ENCODE measurements at regions not wholly inside any gene's neighbourhood (a gene's known extent, or its start where the extent isn't known, plus 50 kb on each side); places are given as distances from the start of the nearest gene placed in this dataset.
A peak's percentile ranks its signal among the peaks of the same experiment; 100 is the strongest.

DNA sequence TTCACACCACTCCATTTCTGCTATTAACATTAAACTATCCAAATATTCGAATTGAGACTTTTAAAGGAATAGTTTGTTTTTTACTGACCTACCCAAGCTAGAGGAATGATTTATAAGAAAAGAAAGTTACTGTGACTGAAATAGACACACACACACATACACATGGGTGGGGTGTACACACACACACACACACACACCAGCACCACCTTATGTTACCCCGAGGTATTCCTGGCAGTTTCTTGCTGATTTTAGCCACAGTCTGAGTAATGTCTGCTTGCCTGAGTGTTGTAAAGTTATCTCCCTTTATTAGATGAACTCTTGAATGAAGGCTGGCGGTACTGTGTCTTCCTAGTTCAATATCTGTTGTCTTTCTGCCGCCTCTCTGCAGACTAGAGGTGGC is 91.3 kb upstream of the PRKG1 start:
- no peak overlapping the region for H3K4me3 ChIP-seq (ENCODE audit: low read depth, low read length)
- CTCF ChIA-PET, result no interaction called here
- TF ChIP-seq, protein P1, sequence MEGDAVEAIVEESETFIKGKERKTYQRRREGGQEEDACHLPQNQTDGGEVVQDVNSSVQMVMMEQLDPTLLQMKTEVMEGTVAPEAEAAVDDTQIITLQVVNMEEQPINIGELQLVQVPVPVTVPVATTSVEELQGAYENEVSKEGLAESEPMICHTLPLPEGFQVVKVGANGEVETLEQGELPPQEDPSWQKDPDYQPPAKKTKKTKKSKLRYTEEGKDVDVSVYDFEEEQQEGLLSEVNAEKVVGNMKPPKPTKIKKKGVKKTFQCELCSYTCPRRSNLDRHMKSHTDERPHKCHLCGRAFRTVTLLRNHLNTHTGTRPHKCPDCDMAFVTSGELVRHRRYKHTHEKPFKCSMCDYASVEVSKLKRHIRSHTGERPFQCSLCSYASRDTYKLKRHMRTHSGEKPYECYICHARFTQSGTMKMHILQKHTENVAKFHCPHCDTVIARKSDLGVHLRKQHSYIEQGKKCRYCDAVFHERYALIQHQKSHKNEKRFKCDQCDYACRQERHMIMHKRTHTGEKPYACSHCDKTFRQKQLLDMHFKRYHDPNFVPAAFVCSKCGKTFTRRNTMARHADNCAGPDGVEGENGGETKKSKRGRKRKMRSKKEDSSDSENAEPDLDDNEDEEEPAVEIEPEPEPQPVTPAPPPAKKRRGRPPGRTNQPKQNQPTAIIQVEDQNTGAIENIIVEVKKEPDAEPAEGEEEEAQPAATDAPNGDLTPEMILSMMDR (IDR thresholded peaks at IDR 0.05; ENCODE audit: insufficient read depth, low read length, missing control alignments), result no peak
- DNase-seq (ENCODE audit: low read depth, low spot score), result no peak
- POLR2A ChIA-PET, result no interaction called here

DNA sequence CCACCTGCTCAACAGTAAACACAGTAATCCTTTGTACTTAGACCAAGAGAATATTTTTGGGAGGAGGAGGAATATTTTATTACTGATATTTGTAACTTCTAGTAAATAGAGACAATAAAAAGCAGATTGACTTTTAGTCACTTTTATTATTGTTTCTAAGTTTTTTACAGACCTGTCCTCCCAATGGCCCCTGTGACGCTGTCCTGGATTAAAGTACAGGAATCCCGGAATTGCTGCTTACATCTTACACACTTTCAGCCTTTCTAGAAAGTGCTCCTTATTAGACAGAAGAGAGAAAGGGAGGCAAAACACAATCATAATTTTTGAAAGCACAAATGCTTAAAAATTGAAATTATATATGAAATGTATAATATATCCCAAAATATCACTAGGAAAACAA is 86.4 kb upstream of the PRKG1 start:
- TF ChIP-seq, protein P1 (IDR thresholded peaks at IDR 0.05; ENCODE audit: insufficient read depth, low read length, missing control alignments), result no peak
- ChIA-PET POLR2A (no interaction called here), CTCF (no interaction called here)

DNA sequence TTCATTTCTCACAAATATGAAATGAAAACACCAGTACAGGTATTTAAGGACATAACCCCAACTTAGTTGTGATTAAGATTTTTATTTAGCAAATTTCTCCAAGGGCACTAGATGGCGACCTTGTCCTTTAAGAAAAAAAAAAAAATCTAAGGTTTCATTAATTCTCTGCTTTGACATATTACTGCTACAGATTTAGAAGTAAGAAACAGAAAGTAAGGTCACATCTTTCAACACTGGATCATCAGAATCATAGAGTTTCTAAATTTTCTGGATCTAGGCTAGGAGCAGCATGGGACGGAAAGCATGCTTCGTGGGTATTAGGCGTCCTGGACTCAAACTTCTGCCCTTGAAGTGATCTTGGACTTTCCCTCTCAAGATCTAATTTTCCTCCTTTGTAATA is 85.5 kb upstream of the PRKG1 start:
- POLR2A ChIA-PET, result no interaction called here
- TF ChIP-seq, protein P1 (IDR thresholded peaks at IDR 0.05; ENCODE audit: insufficient read depth, low read length, missing control alignments), result no peak
- CTCF ChIA-PET, result interaction anchor here (1.0 to 1.6 kb wide), 5 partner anchors 44 to 1227 kb away, joined by 3 to 9 read pairs (median 5); no protein-coding TSS in a partner anchor
- DNase-seq (ENCODE audit: low read depth, low spot score), result no peak
- H3K4me3 ChIP-seq (ENCODE audit: low read depth, low read length), result no peak overlapping the region; the same call in 1 of the 2 replicates

More for the DNA sequence above, 86.4 kb upstream of the PRKG1 start:
- no peak for DNase-seq (ENCODE audit: low read depth, low spot score)
- H3K4me3 ChIP-seq (ENCODE audit: low read depth, low read length), result no peak overlapping the region

DNA sequence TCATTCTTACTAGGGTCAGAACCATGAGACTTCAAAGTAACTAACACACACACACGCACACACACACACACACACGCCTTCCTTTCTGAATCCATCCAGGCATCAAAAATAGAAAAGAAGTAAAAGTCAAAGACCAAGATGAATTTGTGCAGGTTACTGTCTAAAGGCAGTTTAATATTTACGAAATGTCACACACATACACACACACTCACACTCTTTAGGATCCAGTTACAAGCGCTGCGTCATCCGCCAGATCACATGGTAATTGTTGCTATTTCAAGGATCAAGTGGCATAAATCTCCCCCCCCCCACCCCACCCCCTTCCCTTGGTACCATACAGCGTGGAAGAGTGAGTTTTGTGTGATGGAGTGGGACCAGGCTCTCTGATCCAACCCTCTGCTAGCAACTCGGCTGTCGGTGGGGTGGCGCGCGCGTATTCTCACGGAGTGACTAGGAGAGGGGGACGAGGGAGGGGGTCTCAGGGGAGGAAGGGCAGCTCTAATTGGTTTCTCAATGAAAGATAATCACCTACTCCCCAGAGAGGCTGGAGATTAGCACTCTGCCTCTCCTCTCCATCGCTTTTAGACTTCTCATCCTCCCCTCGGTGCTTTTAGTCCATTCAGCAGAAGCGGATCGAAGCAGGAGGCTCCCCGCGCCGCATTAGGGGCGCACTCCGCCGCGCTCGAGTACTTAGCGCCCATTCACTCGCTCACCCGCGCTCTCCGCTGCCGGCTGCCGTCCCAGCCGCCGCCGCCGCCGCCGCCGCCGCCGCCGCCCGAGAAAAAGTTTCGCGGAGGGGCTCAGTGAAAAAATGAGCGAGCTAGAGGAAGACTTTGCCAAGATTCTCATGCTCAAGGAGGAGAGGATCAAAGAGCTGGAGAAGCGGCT is 83.5 kb upstream of the PRKG1 start:
- TF ChIP-seq, protein P1 (IDR thresholded peaks at IDR 0.05; ENCODE audit: insufficient read depth, low read length, missing control alignments), result no peak
- peak; percentile 83 for DNase-seq (ENCODE audit: low read depth, low spot score)
- H3K4me3 ChIP-seq (ENCODE audit: low read depth, low read length), result peak overlapping the region; percentile 88
- ChIA-PET POLR2A (interaction anchor here (1.0 to 1.8 kb wide), 2 partner anchors 9 to 1328 kb away, joined by 3 to 6 read pairs; no protein-coding TSS in a partner anchor), CTCF (interaction anchor here (1.5 to 3.0 kb wide), 3 partner anchors 10 to 970 kb away, joined by 4 to 11 read pairs (median 10); no protein-coding TSS in a partner anchor)

DNA sequence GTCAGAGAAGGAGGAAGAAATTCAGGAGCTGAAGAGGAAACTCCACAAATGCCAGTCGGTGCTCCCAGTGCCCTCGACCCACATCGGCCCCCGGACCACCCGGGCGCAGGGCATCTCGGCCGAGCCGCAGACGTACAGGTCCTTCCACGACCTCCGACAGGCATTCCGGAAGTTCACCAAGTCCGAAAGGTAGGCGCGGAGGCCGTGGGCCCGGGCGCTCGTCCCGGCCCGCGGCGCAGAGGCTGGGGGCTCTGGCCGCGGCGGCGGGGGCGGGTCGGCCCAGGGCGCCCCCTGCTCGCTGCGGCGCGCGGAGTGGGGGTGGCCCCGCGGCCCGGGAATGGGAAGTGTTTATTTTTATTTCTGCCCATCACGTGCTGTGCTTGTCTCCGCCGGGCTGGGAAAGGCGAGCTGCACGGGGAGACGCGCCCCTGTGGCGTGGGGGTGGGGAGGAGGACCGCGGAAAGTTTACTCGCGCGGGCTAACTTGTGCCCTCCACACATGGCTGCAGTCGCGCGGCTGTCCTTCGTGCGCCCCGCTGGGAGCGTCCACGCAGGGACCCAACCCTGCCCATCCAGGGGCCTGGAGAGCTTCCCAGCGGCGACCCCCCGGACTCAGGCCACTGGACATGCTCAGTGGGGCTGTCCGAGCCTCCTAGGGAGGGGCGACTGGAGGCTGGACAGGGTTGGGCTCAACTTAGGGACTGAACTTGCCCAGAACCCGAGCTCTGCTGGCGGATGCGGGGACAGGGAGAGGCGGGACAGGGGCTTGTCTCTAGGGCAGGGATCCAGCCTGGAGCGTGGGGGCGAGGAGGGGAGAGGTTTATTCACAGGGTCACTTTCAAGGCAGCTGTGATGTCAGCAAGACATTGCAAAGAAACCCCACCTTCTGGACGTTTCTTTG is 82.6 kb upstream of the PRKG1 start:
- DNase-seq (ENCODE audit: low read depth, low spot score), result no peak
- peak overlapping the region; percentile 88 for H3K4me3 ChIP-seq (ENCODE audit: low read depth, low read length)
- ChIA-PET CTCF (interaction anchor here (0.6 to 3.0 kb wide), 7 partner anchors 9 to 1319 kb away, joined by 3 to 11 read pairs (median 4); no protein-coding TSS in a partner anchor), POLR2A (interaction anchor here (1.0 to 1.8 kb wide), 2 partner anchors 8 to 1327 kb away, joined by 3 to 6 read pairs; no protein-coding TSS in a partner anchor)
- TF ChIP-seq, protein P1 (IDR thresholded peaks at IDR 0.05; ENCODE audit: insufficient read depth, low read length, missing control alignments), result no peak

All from AG04449 (cell line).